ENCODE measurements at regions not wholly inside any gene's neighbourhood (a gene's known extent, or its start where the extent isn't known, plus 50 kb on each side); places are given as distances from the start of the nearest gene placed in this dataset.

DNA sequence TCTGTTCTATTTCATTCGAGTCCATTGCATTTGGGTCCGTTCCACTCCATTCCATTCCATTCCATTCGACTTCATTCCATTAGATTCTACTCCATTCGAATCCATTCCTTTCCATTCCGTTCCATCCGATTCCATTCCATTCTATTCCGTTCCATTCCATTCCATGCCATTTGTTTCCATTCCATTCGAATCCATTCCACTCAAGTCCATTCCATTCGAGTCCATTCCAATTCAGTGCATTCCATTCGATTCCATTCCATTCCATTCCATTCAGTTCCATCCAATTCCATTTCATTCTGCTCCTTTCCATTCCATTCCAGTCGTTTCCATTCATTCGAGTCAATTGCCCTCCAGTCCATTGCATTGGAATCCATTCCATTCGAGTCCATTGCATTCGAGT, 2603.7 kb upstream of the TPTE start:
- Histone ChIP-seq H3K4me3 (ENCODE audit: extremely low read depth in 1 of 4, insufficient read depth in 2 of 4, low read depth in 3 of 4, low read length in 4 of 4) (no peak overlapping the region), H3K23me2 (ENCODE audit: low read depth, low read length) (peaks cover 21% of the 10 kb centered on the region), H3K9me3 (ENCODE audit: insufficient read depth in 2 of 2, low read depth in 1 of 2, low read length in 1 of 2) (peaks cover 0 to 39% of the 10 kb centered on the region in 2 experiments), H2BK15ac (ENCODE audit: low read length) (no peak overlapping the region), H3K9ac (replicated peaks in 1 of 4; ENCODE audit: extremely low read depth in 1 of 4, low read depth in 3 of 4, low read length in 3 of 4) (no peak overlapping the region), H3K27ac (ENCODE audit: low read depth, low read length) (no peak overlapping the region), H3K4me1 (replicated peaks in 1 of 4; ENCODE audit: control insufficient read depth in 3 of 4, insufficient read depth in 4 of 4, low read length in 3 of 4) (no peaks in the 10 kb centered on the region), H3K14ac (ENCODE audit: insufficient read length) (no peak overlapping the region), H3K79me1 (ENCODE audit: low read depth, low read length) (no peaks in the 10 kb centered on the region), H2BK5ac (ENCODE audit: low read depth, low read length) (no peak overlapping the region), H4K5ac (ENCODE audit: insufficient read length, low read depth, low read length) (no peak overlapping the region), H3K56ac (replicated peaks; ENCODE audit: insufficient read length, low read depth, low read length) (peak overlapping the region; percentile 46), H2BK12ac (ENCODE audit: low read depth, low read length) (no peak overlapping the region), H3K79me2 (ENCODE audit: control insufficient read depth in 1 of 2, insufficient read depth in 2 of 2, low read length in 2 of 2) (no peaks in the 10 kb centered on the region), H2AFZ (ENCODE audit: low read length) (no peak overlapping the region), H4K20me1 (replicated peaks in 1 of 2; ENCODE audit: control insufficient read depth in 1 of 2, insufficient read depth in 2 of 2, low read length in 2 of 2) (peaks cover 0 to 1% of the 10 kb centered on the region in 2 experiments), H3K4me2 (ENCODE audit: insufficient read depth in 1 of 2, low read depth in 2 of 2, low read length in 2 of 2) (no peak overlapping the region), H4K91ac (replicated peaks; ENCODE audit: insufficient read length, low read length) (no peak overlapping the region), H2AK5ac (ENCODE audit: low read depth, low read length) (no peak overlapping the region), H3K4ac (replicated peaks; ENCODE audit: insufficient read length, low read depth, low read length) (no peak overlapping the region), H2BK20ac (ENCODE audit: low read length) (no peak overlapping the region), H3K18ac (ENCODE audit: extremely low read depth, low read length) (no peak overlapping the region), H4K8ac (ENCODE audit: extremely low read depth, insufficient read depth, low read length) (no peak overlapping the region), H3K36me3 (ENCODE audit: control insufficient read depth in 2 of 4, insufficient read depth in 4 of 4, low read length in 3 of 4) (no peaks in the 10 kb centered on the region; a peak in 1 of 8 replicates), H3K27me3 (replicated peaks in 1 of 4; ENCODE audit: control insufficient read depth in 3 of 4, extremely low read depth in 1 of 4, insufficient read depth in 3 of 4, low read length in 3 of 4) (no peaks in the 10 kb centered on the region), H3K23ac (ENCODE audit: insufficient read length) (no peak overlapping the region), H2BK120ac (replicated peaks; ENCODE audit: low read depth, low read length) (no peak overlapping the region)
- ChIA-PET POLR2A (ENCODE audit: partially characterized antibody) (no interaction called here), CTCF (ENCODE audit: partially characterized antibody) (no interaction called here)
- DNase-seq (ENCODE audit: low read depth in 1 of 2, low spot score in 2 of 2) (no peak), FAIRE-seq (no peak)
- 84 to 100% methylated on average over 6 to 14 of the region's 14 CpGs for WGBS, 2 experiments (ENCODE audit: extremely low coverage in 1 of 2, insufficient coverage in 1 of 2, insufficient read length in 1 of 2, insufficient replicate concordance in 2 of 2, low coverage in 1 of 2, low lambda C conversion rate in 2 of 2, missing lambda C conversion rate in 1 of 2)
- no peak for TF ChIP-seq RFX5 (IDR thresholded peaks at IDR 0.05; ENCODE audit: borderline replicate concordance, low read depth, low read length)
- TF ChIP-seq, protein P1, sequence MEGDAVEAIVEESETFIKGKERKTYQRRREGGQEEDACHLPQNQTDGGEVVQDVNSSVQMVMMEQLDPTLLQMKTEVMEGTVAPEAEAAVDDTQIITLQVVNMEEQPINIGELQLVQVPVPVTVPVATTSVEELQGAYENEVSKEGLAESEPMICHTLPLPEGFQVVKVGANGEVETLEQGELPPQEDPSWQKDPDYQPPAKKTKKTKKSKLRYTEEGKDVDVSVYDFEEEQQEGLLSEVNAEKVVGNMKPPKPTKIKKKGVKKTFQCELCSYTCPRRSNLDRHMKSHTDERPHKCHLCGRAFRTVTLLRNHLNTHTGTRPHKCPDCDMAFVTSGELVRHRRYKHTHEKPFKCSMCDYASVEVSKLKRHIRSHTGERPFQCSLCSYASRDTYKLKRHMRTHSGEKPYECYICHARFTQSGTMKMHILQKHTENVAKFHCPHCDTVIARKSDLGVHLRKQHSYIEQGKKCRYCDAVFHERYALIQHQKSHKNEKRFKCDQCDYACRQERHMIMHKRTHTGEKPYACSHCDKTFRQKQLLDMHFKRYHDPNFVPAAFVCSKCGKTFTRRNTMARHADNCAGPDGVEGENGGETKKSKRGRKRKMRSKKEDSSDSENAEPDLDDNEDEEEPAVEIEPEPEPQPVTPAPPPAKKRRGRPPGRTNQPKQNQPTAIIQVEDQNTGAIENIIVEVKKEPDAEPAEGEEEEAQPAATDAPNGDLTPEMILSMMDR (IDR thresholded peaks at IDR 0.05; ENCODE audit: control extremely low read depth in 1 of 3, insufficient read depth in 1 of 3, low read depth in 1 of 3, low read length in 3 of 3) = no peak
- no peak for TF ChIP-seq BCL11A (IDR thresholded peaks at IDR 0.05; ENCODE audit: low read depth in 2 of 2, low read length in 2 of 2)
- TF ChIP-seq CHD1 (IDR thresholded peaks at IDR 0.05; ENCODE audit: low read depth, low read length) = no peak
- no peak for TF ChIP-seq FOSL1 (IDR thresholded peaks at IDR 0.05; ENCODE audit: insufficient read depth, low read depth, low read length)
- no peak for TF ChIP-seq GABPA (IDR thresholded peaks at IDR 0.05; ENCODE audit: borderline replicate concordance, insufficient read depth, low read length)
- TF ChIP-seq ASH2L (IDR thresholded peaks at IDR 0.05; ENCODE audit: low read length) = no peak
- TF ChIP-seq TAF7 (optimal IDR thresholded peaks at IDR 0.05; ENCODE audit: borderline replicate concordance, low read depth, low read length) = no peak
- TF ChIP-seq SIX5 (IDR thresholded peaks at IDR 0.05; ENCODE audit: low read depth, low read length) = no peak
- TF ChIP-seq EGR1 (IDR thresholded peaks at IDR 0.05; ENCODE audit: borderline replicate concordance, low read depth, low read length) = no peak
- TF ChIP-seq ZNF274 (IDR thresholded peaks at IDR 0.05; ENCODE audit: borderline replicate concordance, extremely low read depth, low read length) = no peak
- no peak for TF ChIP-seq SP1 (IDR thresholded peaks at IDR 0.05; ENCODE audit: low read depth, low read length)

All from H1 (cell line).